GM04504 (cell line): ENCODE measurements at regions not wholly inside any gene's neighbourhood (a gene's known extent, or its start where the extent isn't known, plus 50 kb on each side); places are given as distances from the start of the nearest gene placed in this dataset.
"Not testable (repeated sequence)": the region's sequence is repeated elsewhere in the genome, so short reads cannot be mapped to it uniquely, and the experiment has no call there.

Experiments
- DNase-seq: peaks from one replicate; pipeline ENCODE4 v3.0.0-alpha.2; 2012; ENCODE audit warnings: low read depth

DNA sequence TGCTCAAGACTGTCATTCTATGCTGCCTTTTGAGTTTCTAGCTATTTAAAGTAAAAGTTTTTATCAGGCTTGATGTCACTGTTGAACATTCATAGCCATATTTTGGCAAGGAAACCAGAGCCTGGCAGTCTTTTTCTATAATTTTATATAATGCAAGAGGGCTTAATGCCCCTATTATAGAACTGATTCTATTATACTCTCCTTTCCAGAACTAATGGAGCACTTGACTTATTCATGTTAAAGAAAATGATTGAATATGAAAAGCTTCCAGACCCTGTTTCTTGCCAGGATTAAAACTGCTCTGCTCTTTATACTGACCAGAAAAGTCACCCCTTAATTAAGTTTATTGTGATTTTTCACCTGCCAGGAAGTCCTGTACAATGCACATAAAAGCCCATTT, 337.6 kb upstream of the CHRM2 start:
- DNase-seq, result no peak

DNA sequence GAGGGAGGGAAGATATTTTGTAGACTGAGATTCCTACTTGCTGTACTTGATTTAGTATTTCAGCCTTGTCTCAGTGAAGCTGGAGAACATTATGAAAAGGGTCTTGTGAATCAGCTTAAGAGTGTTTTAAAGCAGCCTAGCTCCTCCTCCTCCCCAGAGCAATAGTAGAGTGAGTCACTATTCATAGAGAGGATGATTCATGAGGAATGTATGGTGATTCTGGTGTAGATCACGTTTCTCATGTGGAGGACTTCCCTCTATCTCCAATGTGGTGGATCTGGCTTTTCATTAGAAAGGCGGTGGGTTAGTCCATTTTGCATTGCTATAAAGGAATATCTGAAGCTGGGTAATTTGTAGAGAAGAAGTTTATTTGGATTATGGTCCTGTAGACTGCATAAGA, 340.1 kb upstream of the CHRM2 start:
- DNase-seq, result peak; percentile 56

GRCh38 chr7:136527554-136527953, 340.9 kb upstream of the CHRM2 start:
- no peak for DNase-seq

DNA sequence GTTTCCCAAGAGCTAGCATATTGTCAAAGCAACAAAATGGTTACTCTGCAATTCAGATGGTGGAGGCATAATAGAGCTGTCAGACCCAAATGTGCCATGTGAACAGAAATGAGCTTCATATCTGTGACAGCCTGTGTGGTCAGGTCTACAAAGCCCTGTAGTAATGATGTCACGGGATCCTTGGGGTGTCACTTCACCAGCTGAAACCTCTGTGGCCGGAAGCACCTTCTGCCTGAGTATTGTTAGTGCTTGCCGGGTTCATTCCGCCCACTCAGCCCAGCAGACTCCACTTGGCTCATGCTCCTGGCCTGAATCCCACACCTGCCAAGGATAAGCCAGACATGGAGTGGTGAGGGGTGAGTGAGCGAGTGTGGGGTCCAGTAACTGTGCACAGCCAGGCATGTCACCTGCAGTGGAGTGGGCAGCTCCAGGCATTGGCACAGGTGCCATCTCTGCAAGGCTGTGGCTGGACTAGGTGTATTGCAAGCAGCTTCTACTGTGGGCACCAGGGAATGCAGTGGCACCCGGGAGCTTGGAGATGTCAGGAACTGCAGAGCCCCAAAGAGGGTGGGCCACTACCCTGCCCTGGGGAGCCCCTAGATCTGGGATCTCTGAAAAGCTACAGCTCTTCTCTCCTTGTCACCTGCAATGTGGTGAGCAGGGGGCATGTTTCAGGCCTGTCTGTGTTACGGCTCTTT, 341.9 kb upstream of the CHRM2 start:
- no peak for DNase-seq

DNA sequence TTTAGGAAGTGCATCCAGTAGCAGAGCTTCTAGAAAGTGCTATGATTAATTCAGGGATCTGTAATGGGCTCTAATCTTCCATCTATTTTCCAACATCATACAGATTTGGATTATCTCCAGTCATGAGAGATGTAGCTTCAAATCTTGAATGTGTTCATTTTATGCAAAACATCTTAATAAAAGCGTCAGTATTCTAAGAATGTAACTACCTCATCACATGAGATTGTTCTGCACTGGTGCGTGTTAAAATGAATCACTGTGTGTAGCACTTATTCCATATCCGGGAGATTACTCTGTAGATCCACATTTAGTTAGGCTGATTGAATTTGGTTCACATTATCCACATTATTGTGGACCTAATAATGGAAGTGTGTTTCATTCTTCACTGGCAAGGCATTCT, 344.9 kb upstream of the CHRM2 start:
- peak; percentile 17 for DNase-seq

DNA sequence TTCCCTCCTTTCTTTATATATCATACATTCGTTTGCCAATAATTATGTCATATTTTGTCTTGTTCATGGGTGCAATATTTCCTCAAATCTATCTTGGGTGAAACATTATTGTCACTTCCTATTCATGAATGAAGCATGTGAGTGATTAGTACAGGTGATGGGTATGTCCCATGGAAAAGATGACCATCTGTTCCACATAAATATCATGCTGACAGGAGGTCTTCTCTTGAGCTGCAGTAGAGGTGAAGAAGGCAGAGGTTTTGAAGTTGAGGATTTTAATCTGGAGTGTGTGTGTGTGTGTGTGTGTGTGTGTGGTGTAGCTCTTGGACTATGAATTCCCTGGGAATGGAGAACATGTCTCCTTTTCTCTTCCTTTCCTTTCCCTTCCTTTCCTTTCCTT, 350.5 kb upstream of the CHRM2 start:
- DNase-seq, result no peak

DNA sequence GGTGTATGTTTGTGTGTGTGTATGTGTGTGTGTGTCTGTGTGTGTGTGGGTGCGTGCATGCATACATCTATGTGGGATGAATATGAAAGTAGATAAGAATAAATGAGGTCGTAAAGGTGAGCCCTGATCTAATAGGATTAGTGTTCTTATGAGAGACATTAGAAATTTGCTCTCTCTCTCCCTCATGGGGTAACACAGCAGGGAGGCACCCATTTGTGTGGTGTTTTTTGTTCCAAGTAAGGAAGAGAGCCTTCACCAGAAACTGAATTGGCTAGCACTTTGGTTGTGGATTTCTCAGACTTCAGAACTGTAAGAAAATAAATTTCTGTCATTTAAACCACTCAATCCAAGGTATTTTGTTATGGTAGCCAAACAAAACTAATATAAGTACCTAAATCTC, 353.7 kb upstream of the CHRM2 start:
- no peak for DNase-seq

DNA sequence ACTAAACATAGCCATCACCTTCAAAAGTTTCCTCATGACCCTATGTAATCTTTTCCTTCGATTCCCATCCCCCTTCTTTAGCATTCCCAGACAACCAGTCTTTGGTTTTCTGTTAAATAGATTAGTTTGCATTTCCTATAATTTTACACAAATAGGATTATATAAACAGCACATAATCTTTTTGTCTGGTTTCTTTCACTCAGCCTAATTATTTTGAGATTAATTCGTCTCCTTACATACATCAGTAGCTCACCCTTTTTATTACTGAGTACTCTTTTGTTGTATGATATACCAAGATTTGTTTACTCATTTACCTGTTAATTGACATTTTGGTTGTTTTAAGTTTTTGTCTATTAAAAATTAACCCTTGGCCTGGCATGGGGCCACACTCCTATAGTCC, 354.7 kb upstream of the CHRM2 start:
- no peak for DNase-seq

DNA sequence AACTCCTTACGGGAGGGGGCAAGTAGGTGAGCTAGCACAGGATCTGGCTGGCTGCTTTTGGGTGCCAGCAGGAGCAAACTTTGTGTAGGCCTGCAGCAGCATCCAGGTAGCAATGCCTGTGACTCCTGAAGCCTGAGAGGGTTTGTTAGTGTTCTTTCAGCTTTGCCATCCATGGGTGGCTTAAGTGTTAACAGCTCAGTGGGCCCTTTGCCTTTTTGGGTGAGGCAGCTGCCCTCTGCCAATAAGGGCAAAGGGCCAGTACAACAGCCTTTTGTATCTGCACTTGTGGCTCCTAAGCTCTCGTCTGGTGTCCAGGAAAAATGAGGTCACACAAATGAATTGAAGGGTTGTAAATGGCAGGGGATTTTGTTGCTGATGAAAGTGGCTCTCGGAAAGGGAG, 359.0 kb upstream of the CHRM2 start:
- no peak for DNase-seq

GRCh38 chr7:136502162-136502561, 366.3 kb upstream of the CHRM2 start:
- DNase-seq, result no peak

DNA sequence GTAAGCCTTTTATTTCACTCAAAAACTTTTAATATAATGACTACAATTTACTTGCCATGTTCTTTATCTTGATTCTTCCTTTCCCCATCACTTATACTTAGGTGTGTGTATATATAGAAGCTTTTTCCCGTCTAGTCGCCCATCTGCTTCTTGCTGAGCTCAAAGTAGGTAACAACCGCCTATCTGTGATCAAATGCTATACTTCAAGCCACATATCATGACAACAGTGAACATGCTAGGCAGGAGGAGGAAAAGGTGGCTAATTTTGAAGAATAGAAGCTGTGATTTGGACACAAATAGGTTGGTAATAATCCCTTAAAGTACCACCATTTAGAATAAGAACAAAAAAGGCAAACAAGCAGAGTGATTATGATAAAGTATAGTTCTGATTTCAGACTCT, 367.3 kb upstream of the CHRM2 start:
- DNase-seq, result no peak

DNA sequence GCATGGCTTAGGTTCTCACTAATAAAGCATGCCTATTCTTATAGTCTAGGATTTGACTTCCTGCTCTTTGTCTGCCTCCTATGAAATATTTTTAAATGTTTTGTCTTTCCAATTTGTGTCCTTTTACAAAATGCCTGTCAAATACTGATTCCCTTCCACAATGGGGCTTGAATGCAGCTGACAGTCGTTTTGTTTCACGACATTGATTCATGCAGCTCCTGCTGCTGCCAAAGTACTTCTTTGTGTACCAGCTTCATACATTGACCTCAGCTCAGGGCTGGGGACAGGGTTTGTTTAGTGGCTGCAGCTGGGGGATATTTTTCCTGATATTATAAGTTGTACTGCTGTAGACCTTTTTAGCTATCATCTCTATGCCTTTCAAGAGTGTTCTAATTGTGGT, 371.9 kb upstream of the CHRM2 start:
- DNase-seq, result no peak

- DNase-seq, result no peak
These were observed 373.4 kb upstream of the CHRM2 start for GRCh38 chr7:136495081-136495480.

DNA sequence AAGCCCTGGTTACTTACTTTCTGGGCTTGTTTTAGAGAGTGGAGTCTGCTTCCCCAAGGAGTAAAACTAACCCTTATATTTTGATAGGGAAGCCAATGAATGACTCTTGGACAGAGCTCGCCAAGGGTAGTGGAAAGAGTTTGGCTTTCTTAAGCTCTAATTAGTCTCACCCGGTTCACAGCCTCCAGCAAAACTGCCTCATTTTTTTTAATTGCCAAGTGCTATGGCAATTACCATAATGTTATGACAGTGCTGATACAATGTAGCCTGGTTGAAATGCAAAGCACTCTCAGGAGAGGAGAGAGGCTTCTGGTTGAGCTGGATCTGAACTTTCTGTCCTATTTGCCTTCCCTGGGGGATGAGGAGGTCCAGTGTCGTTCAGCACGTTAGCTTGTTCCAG, 376.1 kb upstream of the CHRM2 start:
- no peak for DNase-seq

GRCh38 chr7:136489808-136490207, 378.6 kb upstream of the CHRM2 start:
- DNase-seq, result no peak

DNA sequence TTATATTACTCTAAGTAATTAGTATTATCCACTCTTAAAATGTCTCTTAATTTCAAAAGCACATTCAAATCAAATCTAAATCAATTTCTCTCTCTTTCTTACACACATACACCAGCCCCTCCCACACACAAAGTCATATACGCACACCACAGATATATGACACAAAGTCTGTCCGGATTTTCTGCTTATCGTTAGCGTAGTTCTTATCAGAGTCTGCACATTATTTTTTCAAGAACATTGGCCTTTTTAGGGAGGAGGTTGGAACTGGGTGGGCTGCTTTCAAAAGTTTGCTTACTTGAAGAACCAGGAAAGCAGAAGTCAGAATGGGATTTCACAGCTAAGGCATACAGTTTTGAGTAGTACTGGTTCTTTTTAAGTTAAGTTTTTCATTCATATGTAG, 387.6 kb upstream of the CHRM2 start:
- DNase-seq, result no peak

GRCh38 chr7:136479922-136480321, 388.5 kb upstream of the CHRM2 start:
- DNase-seq, result no peak

DNA sequence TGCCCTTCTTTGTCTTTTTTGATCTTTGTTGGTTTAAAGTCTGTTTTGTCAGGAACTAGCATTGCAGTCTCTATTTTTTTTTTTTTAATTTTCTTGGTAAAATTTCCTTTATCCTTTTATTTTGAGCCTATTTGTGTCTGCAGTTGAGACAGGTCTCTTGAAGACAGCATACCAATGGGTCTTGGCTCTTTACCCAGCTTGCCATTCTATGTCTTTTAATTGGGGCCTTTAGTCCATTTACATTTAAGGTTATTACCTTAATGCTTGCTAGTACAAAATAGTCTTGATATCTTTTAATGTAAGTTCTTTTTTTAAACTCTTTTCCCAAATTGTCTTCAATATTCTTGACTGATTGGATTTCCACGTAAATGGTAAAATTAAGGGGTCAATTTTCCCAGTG, 398.3 kb upstream of the CHRM2 start:
- no peak for DNase-seq

- no peak for DNase-seq
These were observed 415.5 kb upstream of the CHRM2 start for GRCh38 chr7:136452949-136453348.

- no peak for DNase-seq
These were observed 421.7 kb upstream of the CHRM2 start for GRCh38 chr7:136446751-136447150.

- no peak for DNase-seq
These were observed 426.6 kb upstream of the CHRM2 start for GRCh38 chr7:136441835-136442234.

DNA sequence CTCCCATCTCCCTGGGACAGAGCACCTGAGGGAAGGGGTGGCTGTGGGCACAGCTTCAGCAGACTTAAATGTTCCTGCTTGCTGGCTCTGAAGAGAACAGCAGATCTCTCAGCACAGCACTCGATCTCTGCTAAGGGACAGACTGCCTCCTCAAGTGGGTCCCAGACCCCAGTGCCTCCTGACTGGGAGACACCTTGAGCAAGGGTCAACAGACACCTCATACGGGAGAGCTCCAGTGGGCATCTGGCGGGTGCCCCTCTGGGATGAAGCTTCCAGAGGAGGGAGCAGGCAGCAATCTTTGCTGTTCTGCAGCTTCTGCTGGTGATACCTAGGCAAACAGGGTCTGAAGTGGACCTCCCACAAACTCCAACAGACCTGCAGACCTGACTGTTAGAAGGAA, 436.7 kb upstream of the CHRM2 start:
- DNase-seq, result not testable (repeated sequence)

- DNase-seq, result no peak
These were observed 444.4 kb upstream of the CHRM2 start for GRCh38 chr7:136424058-136424457.

- not testable (repeated sequence) for DNase-seq
These were observed 442.6 kb upstream of the MTPN start for GRCh38 chr7:136419740-136420139.

GRCh38 chr7:136412952-136413351, 435.8 kb upstream of the MTPN start:
- DNase-seq, result no peak
